NCI-H446 (cell line): ENCODE measurements at regions not wholly inside any gene's neighbourhood (a gene's known extent, or its start where the extent isn't known, plus 50 kb on each side); places are given as distances from the start of the nearest gene placed in this dataset.

Experiments used
- DNase-seq, 2 experiments: peaks; one replicate each; lab custom pipeline; 2025; lab: John Stamatoyannopoulos, UW

DNA sequence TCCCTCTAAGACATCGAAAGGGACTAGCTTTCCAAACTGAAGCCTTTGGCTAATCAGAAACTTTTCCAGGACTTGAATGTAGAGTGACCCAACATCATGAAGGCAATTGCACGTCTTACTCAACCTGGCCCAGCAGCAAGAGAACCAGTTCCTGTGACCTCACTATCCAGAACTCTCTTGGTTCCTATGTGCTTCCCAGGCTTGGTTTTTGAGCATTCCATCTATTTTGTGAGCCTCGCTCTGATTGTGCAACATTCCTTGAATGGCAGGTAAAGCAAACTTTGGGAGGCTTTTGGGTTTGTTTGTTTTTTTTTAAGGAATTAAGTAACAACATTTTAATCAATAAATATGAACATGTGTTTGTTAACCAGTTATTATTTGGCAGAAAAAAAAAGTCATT, 183.6 kb upstream of the EGLN3 start:
- no peak for DNase-seq

DNA sequence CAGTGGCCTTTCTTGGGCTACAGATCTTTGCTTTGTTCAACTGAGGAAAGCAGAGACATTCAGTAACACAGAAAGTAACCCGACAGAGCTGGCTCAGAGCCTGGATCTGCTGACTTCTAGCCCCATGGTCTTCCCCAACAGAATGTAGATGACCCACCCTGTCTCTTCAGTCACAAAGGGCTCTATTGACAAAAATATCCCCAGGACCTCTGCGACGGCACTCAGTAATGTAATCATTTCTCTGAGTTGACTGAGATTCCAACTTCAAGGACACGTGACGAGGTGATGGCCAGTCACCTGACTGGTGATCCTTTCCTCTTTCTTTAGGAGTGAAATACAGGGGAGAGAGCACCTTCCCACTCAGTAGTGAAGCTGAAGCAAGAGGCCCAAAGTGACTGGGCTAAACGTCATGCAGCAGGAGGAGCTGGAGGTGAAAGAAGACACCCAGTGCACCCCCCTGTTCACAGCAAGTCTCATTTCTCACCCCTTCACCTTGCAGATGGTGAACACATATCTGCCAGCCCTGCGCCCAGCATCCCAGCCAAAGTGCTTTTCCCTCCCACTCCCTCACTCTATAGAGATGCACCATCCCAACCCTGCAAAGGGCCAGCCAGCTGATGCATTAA, 179.2 kb upstream of the EGLN3 start:
- DNase-seq: no peak

- no peak for DNase-seq
Measured at GRCh38 chr14:34128665-34129064, 177.8 kb upstream of the EGLN3 start.

- no peak for DNase-seq
Measured at GRCh38 chr14:34126586-34126985, 175.7 kb upstream of the EGLN3 start.

GRCh38 chr14:34124585-34124984, 173.7 kb upstream of the EGLN3 start:
- no peak for DNase-seq

DNA sequence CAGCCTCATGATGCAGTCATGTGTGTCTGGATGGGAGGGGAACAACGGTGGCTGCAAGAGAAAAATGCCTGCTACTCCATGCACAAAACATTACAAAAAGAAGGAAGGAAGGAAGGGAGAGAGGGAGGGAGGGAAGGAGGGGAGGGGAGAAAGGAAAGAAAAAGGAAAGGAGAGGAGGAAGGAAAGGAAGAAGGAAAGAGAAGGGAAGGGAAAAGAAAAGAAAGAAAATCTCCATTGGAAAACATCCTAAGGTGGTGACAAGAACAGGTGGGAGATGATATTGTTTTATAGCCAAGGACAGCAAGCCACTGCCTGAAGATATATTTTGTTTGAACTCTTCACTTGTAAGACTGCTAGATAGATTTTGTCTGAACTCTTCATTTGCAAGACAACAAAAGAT, 171.8 kb upstream of the EGLN3 start:
- DNase-seq: no peak

DNA sequence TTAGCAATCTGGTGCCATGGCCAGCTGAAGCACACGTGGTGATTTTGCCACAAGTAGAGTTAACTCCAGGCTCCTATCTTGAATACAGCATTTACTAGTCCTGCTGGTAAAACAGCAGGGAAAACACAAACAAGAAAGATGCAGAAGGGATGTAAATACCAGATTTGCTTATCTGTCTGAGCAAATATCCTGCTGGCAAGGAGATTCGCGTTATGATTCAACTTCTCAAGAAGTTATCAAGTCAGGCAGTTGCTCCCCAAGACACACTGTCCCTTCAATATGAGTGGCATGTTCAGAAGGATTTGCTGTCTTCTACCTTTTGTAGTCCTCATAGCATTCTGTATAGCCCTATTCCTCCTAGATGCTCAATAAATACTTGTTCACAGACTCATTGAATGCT, 171.2 kb upstream of the EGLN3 start:
- DNase-seq: no peak

DNA sequence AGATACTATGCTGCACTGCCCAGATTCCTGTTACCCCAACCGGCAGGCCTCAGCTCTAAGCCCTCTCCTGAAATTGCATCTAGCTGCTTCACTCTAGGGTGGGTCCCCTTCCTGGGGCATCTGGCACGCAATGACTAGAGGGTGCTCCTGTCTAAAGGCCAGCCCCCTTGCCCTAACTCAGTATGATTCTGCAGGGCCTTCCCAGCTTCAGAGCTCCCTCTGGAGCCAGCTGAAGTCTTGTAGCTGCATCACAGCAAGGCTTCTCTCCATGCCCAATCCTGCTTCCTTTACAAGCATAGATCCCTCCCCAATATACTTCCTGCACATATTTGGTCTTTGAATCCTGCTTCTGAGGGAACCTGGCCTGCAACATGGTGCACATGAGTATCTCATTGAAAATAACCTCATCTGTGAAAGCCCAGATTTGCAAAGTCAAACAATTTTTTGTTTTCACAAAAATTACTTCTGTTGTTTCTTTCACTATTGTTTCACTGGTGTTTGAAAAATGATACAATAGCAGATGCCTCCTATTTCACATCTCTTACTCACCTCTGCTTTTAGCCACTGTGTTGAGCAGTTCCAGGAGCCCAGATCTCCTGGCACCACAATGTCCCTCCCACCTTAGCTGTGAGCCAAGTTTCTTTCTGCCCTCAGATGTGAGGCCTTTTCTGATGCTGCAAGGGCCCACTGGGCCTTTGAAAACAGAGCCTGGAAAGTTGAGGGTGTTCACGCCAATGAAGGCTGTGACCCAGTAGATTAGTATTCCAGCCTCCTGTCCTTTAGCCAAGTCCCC, 169.5 kb upstream of the EGLN3 start:
- DNase-seq: no peak

DNA sequence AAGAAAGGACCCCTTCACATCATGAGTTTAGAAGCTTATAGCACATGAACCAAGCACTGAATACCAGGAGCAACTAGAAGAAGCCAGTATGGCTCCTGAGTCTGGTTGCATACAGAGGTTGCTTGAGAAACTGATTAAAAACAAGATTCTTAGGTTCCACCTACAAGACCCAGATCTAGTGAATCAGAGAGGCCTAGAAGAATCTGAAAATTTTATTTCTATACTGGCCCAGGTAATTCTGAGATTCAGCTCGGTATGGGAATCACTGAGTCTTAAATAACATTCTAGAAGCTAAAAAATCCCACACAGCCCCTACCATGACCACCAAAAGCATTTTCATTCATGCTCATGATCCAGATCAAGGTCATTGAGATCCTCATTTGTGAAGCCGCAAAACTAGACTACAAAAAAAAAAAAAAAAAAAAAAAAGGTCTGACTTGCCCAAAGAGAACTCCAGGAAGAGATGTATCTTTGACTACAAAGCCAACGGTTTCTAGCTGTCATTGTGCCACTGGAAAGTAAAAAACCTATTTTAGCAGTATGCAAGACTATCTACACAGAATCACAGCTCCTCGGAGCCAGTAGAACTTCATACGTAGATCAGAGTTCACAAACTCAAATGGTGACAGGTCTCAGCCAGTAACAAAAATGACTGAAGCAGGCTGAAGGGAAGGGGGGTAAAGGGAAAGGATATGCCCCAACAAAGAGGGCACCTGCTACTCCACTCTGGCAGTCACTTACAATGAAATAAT, 168.4 kb upstream of the EGLN3 start:
- no peak for DNase-seq

DNA sequence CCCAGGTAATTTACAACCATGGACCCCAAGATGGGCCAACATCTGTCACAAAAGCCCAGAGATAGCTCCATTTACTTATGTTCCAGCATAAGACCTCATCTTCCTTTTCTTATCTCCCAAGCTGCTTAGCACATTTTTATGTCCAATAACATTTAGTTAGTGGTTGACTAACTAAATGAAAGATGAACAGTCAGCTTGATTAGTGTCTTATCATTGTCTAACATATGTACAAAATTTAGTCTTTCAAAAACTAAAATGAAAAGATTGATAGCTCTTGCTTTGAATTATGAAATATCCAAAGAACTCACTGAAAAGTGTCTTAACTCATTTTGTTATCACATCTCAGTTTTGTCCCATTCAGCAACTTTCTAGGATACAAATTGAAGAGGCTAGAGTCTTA, 163.1 kb upstream of the EGLN3 start:
- no peak for DNase-seq

- DNase-seq: no peak
Measured at GRCh38 chr14:34113005-34113511, 162.2 kb upstream of the EGLN3 start.

- DNase-seq: no peak
Measured at GRCh38 chr14:34111953-34112352, 161.1 kb upstream of the EGLN3 start.

DNA sequence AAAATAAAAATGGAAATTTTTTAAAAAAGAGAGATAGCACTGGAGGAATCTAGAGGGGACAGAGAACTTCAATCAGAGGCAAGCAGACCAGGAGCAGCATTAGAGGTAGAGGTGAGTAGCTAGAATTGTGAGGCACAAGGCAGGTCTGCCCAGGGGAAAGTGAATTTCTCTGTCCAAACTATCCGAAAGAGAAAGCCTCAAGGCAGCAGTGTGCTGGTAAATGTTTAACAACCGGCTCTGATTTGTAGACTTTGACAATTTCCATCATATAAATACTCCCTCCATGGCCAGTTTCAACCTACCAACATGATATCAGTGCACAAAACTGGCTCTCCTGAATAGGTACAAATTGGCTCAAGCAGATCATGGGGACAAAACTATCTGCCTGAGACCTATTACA, 160.6 kb upstream of the EGLN3 start:
- DNase-seq: no peak

- no peak for DNase-seq
Measured at GRCh38 chr14:34110531-34110930, 159.7 kb upstream of the EGLN3 start.

GRCh38 chr14:34107441-34107840, 156.6 kb upstream of the EGLN3 start:
- no peak for DNase-seq

- DNase-seq: no peak
Measured at GRCh38 chr14:34106310-34106709, 155.4 kb upstream of the EGLN3 start.

- DNase-seq: no peak
Measured at GRCh38 chr14:34104489-34105397, 153.9 kb upstream of the EGLN3 start.

DNA sequence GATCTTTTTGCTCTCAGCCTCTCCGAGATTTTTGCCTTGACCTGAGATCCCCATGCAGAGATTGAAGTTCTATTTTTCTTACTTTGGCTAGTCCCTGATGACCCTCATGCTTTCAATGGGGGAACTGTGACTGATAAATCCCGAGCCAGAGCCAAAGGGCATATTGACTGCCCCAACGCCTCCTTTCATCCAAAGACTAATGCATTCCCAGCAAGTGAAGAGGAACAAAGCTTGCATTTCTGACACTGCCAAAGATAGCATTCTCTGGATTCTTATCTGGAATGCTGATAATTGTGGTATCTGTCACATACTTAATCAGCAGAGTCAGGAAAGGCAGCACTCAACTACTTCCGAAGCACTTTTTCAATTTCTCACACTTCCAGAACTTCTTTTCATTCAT, 152.3 kb upstream of the EGLN3 start:
- DNase-seq: no peak

GRCh38 chr14:34099635-34100034, 148.8 kb upstream of the EGLN3 start:
- no peak for DNase-seq

GRCh38 chr14:34098985-34099349, 148.1 kb upstream of the EGLN3 start:
- DNase-seq: no peak

DNA sequence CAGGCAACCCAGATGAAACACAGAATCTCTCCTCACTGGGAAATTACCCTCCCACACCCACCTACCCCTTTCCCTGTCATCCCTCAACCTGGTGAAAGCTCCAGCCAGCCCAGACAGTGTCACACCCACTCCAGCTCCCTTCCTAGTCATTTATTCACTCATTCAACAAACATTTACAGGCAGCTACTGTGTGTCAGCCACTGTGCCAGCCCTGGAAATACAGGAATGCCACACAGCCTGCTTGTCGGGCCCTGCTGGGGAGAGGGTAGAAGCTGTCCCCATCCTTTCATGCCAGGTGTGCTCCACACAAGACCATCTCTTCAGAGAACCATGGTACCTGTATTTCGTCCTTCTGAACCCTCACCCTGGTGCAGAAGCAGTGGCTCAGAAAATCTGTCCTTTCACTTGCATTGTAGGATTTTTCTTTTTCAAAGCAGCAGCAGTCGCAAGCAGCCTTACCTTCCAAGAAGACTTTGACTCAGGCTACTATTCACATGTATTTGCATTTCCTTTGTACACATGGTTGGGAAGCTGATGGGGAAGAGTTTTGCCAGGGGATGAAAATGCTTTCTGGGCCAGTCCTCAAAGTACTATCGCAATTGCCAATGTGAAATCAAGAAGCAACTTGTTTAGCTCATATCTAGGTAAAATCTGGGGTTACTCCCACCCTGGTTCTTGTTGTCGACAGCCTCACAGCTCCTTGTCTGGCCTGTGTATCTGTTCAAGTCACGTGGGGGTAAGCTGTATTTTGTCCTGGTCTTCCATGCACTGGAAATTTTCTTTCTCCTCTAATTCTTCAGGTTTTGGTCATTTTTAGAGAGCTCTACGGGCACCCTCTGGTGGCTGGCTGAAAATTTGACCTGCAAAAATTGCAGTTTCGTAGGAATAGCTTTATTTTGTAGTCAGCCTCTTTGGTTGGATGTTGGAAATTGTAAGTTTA, 147.4 kb upstream of the EGLN3 start:
- peak; percentile 11 to 70 for DNase-seq
